ENCODE measurements at regions not wholly inside any gene's neighbourhood (a gene's known extent, or its start where the extent isn't known, plus 50 kb on each side); places are given as distances from the start of the nearest gene placed in this dataset.

GRCh38 chr4:111031596-111031995 is 408.7 kb upstream of the PITX2 start:
- TF ChIP-seq CTCF (IDR thresholded peaks at IDR 0.05; ENCODE audit: borderline replicate concordance, extremely low read depth, low read length, poor library complexity, severe bottlenecking) (no peak), EZH2 (IDR thresholded peaks at IDR 0.05; ENCODE audit: borderline replicate concordance, low read depth, low read length, severe bottlenecking) (no peak)

Measured in DND-41 (cell line).